ENCODE measurements at regions not wholly inside any gene's neighbourhood (a gene's known extent, or its start where the extent isn't known, plus 50 kb on each side); places are given as distances from the start of the nearest gene placed in this dataset.
A peak's percentile ranks its signal among the peaks of the same experiment; 100 is the strongest.

- TF ChIP-seq POLR2AphosphoS5 (IDR thresholded peaks at IDR 0.05; ENCODE audit: insufficient read depth, low read depth, low read length) (no peak), EZH2 (IDR thresholded peaks at IDR 0.05; ENCODE audit: borderline replicate concordance, low read depth, low read length, severe bottlenecking) (no peak), JUN (IDR thresholded peaks at IDR 0.05; ENCODE audit: borderline replicate concordance, insufficient read depth, insufficient read length, low read depth) (no peak), GATA2 (IDR thresholded peaks at IDR 0.05; ENCODE audit: insufficient read depth, insufficient read length, low read depth, low read length) (no peak)
- Histone ChIP-seq H3K9me3 (replicated peaks; ENCODE audit: control insufficient read depth, insufficient read depth, low read length) (no peaks in the 10 kb centered on the region), H3K9ac (replicated peaks; ENCODE audit: extremely low read depth, insufficient read depth, low read length) (no peak overlapping the region), H3K27me3 (ENCODE audit: control insufficient read depth in 2 of 2, insufficient read depth in 2 of 2, low read length in 2 of 2) (no peaks in the 10 kb centered on the region), H3K4me2 (ENCODE audit: insufficient read depth, low read length) (no peak overlapping the region), H3K4me3 (replicated peaks in 1 of 3; ENCODE audit: insufficient read depth in 1 of 3, low read depth in 1 of 3, low read length in 3 of 3) (no peak overlapping the region), H3K27ac (ENCODE audit: insufficient read depth, low read depth, low read length) (no peak overlapping the region), H3K9me1 (replicated peaks; ENCODE audit: control insufficient read depth, extremely low read depth, insufficient read depth, low read length) (no peaks in the 10 kb centered on the region), H3K36me3 (ENCODE audit: control insufficient read depth in 2 of 2, extremely low read depth in 1 of 2, insufficient read depth in 2 of 2, low read length in 2 of 2) (no peaks in the 10 kb centered on the region), H2AFZ (ENCODE audit: low read depth, low read length) (peak overlapping the region; percentile 35), H4K20me1 (replicated peaks; ENCODE audit: control insufficient read depth, extremely low read depth, insufficient read depth, low read length) (no peaks in the 10 kb centered on the region), H3K79me2 (ENCODE audit: control insufficient read depth, insufficient read depth, low read length) (no peaks in the 10 kb centered on the region), H3K4me1 (ENCODE audit: control insufficient read depth, extremely low read depth, insufficient read depth, low read length) (peaks cover 39% of the 10 kb centered on the region)
- ChIA-PET POLR2A (no interaction called here), CTCF (no interaction called here)
- intact Hi-C loops (cut with micrococcal nuclease) (no loop called here), dilution Hi-C loops (cut with MboI; ENCODE audit: extremely low pct_ligation_motif_present, low sequenced_read_pairs) (no loop called here)
- DNase-seq (ENCODE audit: low read depth, low spot score) (no peak), FAIRE-seq (no peak)
- no TSS peak for BruUV-seq (replicated peaks)
Measured at GRCh38 chr4:165627128-165627527, 245.9 kb upstream of the TLL1 start.

- ChIA-PET POLR2A (no interaction called here), CTCF (no interaction called here)
- peak; percentile 8 for DNase-seq (ENCODE audit: low read depth, low spot score)
- peaks cover 34% of the 10 kb centered on the region for H3K4me1 ChIP-seq (ENCODE audit: control insufficient read depth, extremely low read depth, insufficient read depth, low read length)
- H4K20me1 ChIP-seq (replicated peaks; ENCODE audit: control insufficient read depth, extremely low read depth, insufficient read depth, low read length): no peaks in the 10 kb centered on the region
- H3K79me2 ChIP-seq (ENCODE audit: control insufficient read depth, insufficient read depth, low read length): no peaks in the 10 kb centered on the region
- no peaks in the 10 kb centered on the region for H3K9me3 ChIP-seq (replicated peaks; ENCODE audit: control insufficient read depth, insufficient read depth, low read length)
- FAIRE-seq: no peak
- no peak overlapping the region for H2AFZ ChIP-seq (ENCODE audit: low read depth, low read length)
- no peaks in the 10 kb centered on the region for H3K9me1 ChIP-seq (replicated peaks; ENCODE audit: control insufficient read depth, extremely low read depth, insufficient read depth, low read length)
- TF ChIP-seq POLR2AphosphoS5 (IDR thresholded peaks at IDR 0.05; ENCODE audit: insufficient read depth, low read depth, low read length) (no peak), MAX (IDR thresholded peaks at IDR 0.05; ENCODE audit: insufficient read depth, insufficient read length) (no peak), FOS (IDR thresholded peaks at IDR 0.05; ENCODE audit: borderline replicate concordance, insufficient read depth, low read length) (no peak), POLR2A (IDR thresholded peaks at IDR 0.05; ENCODE audit: low read depth, low read length) (no peak), JUN (IDR thresholded peaks at IDR 0.05; ENCODE audit: borderline replicate concordance, insufficient read depth, insufficient read length, low read depth) (no peak), GATA2 (IDR thresholded peaks at IDR 0.05; ENCODE audit: insufficient read depth, insufficient read length, low read depth, low read length) (no peak), EZH2 (IDR thresholded peaks at IDR 0.05; ENCODE audit: borderline replicate concordance, low read depth, low read length, severe bottlenecking) (no peak), CTCF (IDR thresholded peaks at IDR 0.05; ENCODE audit: extremely low read depth in 1 of 2, insufficient read depth in 1 of 2, low read depth in 1 of 2, low read length in 2 of 2) (no peak), MYC (IDR thresholded peaks at IDR 0.05; ENCODE audit: low read depth, low read length) (no peak)
- BruUV-seq (replicated peaks): no TSS peak
- no peaks in the 10 kb centered on the region for H3K36me3 ChIP-seq (ENCODE audit: control insufficient read depth in 2 of 2, extremely low read depth in 1 of 2, insufficient read depth in 2 of 2, low read length in 2 of 2)
- no peaks in the 10 kb centered on the region for H3K27me3 ChIP-seq (ENCODE audit: control insufficient read depth in 2 of 2, insufficient read depth in 2 of 2, low read length in 2 of 2)
- intact Hi-C loops (cut with micrococcal nuclease): no loop called here
- H3K9ac ChIP-seq (replicated peaks; ENCODE audit: extremely low read depth, insufficient read depth, low read length): no peak overlapping the region
- no peak overlapping the region for H3K27ac ChIP-seq (ENCODE audit: insufficient read depth, low read depth, low read length)
- H3K4me2 ChIP-seq (ENCODE audit: insufficient read depth, low read length): no peak overlapping the region
- H3K4me3 ChIP-seq (replicated peaks in 1 of 3; ENCODE audit: insufficient read depth in 1 of 3, low read depth in 1 of 3, low read length in 3 of 3): no peak overlapping the region
- dilution Hi-C loops (cut with MboI; ENCODE audit: extremely low pct_ligation_motif_present, low sequenced_read_pairs): no loop called here
Measured at GRCh38 chr4:165627548-165627947, 245.5 kb upstream of the TLL1 start.
